Esophagus squamous epithelium (tissue), 5 donors: ENCODE measurements at regions not wholly inside any gene's neighbourhood (a gene's known extent, or its start where the extent isn't known, plus 50 kb on each side); places are given as distances from the start of the nearest gene placed in this dataset.

Experiments
- DNase-seq: peaks from one replicate; lab custom pipeline; 2025; lab: John Stamatoyannopoulos, UW
- H3K27ac ChIP-seq, 4 donors: fragments of 200-600 bp; sonication (generic); one replicate each; pipeline ENCODE4 v1.5.1; 2016 to 2019; ENCODE audit warnings: mild to moderate bottlenecking in 1 of 4
- H3K27me3 ChIP-seq, 4 donors: fragments of 200-600 bp; sonication (generic); 1 replicate in 3 of 4; 2 replicates in 1 of 4; pipeline versions ENCODE4 v1.5.1 to v1.6.0; 2017 to 2021; ENCODE audit warnings: antibody characterized with exemption in 1 of 4
- H3K36me3 ChIP-seq, 3 donors: fragments of 200-600 bp; sonication (generic); one replicate each; pipeline ENCODE4 v1.5.1; 2016 to 2019
- H3K4me1 ChIP-seq, 3 donors: fragments of 200-600 bp; sonication (generic); one replicate each; pipeline ENCODE4 v1.5.1; 2017 to 2019
- H3K4me3 ChIP-seq, 4 donors: fragments of 200-600 bp; sonication (generic); 1 replicate in 3 of 4; 2 replicates in 1 of 4; pipeline ENCODE4 v1.5.1; 2016 to 2019; ENCODE audit warnings: mild to moderate bottlenecking in 2 of 4, moderate library complexity in 1 of 4
- H3K9me3 ChIP-seq, 3 donors: fragments of 200-600 bp; sonication (generic); one replicate each; pipeline ENCODE4 v1.5.1; 2016 to 2019
- CTCF ChIP-seq, 6 experiments: fragments of 450-650 bp in 4 of 6; fragments of 200-600 bp in 2 of 6; sonication (generic) in 2 of 6; IDR thresholded peaks; one replicate each; pipeline ENCODE4 v1.5.1; 2016 to 2019; ENCODE audit warnings: antibody characterized with exemption in 6 of 6, mild to moderate bottlenecking in 4 of 6, moderate library complexity in 4 of 6
- POLR2A ChIP-seq, 4 donors: fragments of 450-650 bp; IDR thresholded peaks; one replicate each; pipeline ENCODE4 v1.6.1; 2017; ENCODE audit warnings: antibody characterized with exemption in 4 of 4, mild to moderate bottlenecking in 4 of 4, moderate library complexity in 3 of 4
- WGBS, 2 donors: methylation state at CpG; one replicate each; pipeline ENCODE4 v1.1.5; 2018; 5-methylcytosine and 5-hydroxymethylcytosine counted together
- intact Hi-C: fragments of 100-400 bp; cut with DNase I; formaldehyde crosslinking; loops from one replicate; pipeline ENCODE4 v1.15.0; 2022
- donor health status: DM: yes; HTN: yes; CAD: no.

- Histone ChIP-seq H3K27me3 (no peaks in the 10 kb centered on the region), H3K4me3 (no peak overlapping the region), H3K9me3 (no peaks in the 10 kb centered on the region), H3K27ac (no peak overlapping the region), H3K36me3 (no peaks in the 10 kb centered on the region), H3K4me1 (no peaks in the 10 kb centered on the region)
- WGBS, 2 donors: 59 to 70% methylated on average over 6 of the region's 6 CpGs
- no peak for DNase-seq
- TF ChIP-seq POLR2A (IDR thresholded peaks at IDR 0.05) (no peak), CTCF (IDR thresholded peaks at IDR 0.05) (no peak)
- intact Hi-C loops: no loop called here
Measured at GRCh38 chr1:239283216-239283615, 103.2 kb upstream of the CHRM3 start.

GRCh38 chr1:239282411-239282810, 104.0 kb upstream of the CHRM3 start:
- Histone ChIP-seq H3K9me3 (no peaks in the 10 kb centered on the region), H3K27ac (no peak overlapping the region), H3K4me3 (no peak overlapping the region), H3K36me3 (no peaks in the 10 kb centered on the region), H3K4me1 (no peaks in the 10 kb centered on the region), H3K27me3 (no peaks in the 10 kb centered on the region)
- WGBS, 2 donors: 37 to 67% methylated on average over 3 of the region's 3 CpGs
- intact Hi-C loops: no loop called here
- DNase-seq: no peak
- TF ChIP-seq CTCF (IDR thresholded peaks at IDR 0.05): no peak
- TF ChIP-seq POLR2A (IDR thresholded peaks at IDR 0.05): no peak

DNA sequence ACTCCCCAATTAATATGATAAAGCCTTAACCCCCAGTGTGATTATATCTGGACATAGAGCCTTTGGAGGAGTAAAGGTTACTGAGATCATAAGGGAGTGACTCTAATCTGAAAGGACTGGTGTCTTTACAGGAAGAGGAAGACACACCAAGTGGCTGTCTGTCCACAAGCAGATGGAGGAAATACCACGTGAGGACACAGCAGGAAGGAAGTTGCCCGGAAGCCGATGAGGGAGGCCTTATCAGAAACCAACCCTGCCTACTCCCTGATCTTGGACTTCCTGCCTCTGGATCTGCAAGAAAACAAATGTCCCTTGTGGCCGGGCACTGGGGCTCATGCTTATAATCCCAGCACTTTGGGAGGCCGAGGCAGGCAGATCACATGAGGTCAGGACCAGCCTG, 110.3 kb upstream of the CHRM3 start:
- no peak for DNase-seq
- no peaks in the 10 kb centered on the region for H3K27me3 ChIP-seq
- no peak overlapping the region for H3K27ac ChIP-seq
- H3K9me3 ChIP-seq: no peaks in the 10 kb centered on the region
- H3K36me3 ChIP-seq: no peaks in the 10 kb centered on the region
- 69 to 74% methylated on average over 3 to 5 of the region's 5 CpGs for WGBS, 2 donors
- TF ChIP-seq POLR2A (IDR thresholded peaks at IDR 0.05) (no peak), CTCF (IDR thresholded peaks at IDR 0.05) (no peak)
- H3K4me3 ChIP-seq: no peak overlapping the region
- intact Hi-C loops: no loop called here
- H3K4me1 ChIP-seq: no peaks in the 10 kb centered on the region

DNA sequence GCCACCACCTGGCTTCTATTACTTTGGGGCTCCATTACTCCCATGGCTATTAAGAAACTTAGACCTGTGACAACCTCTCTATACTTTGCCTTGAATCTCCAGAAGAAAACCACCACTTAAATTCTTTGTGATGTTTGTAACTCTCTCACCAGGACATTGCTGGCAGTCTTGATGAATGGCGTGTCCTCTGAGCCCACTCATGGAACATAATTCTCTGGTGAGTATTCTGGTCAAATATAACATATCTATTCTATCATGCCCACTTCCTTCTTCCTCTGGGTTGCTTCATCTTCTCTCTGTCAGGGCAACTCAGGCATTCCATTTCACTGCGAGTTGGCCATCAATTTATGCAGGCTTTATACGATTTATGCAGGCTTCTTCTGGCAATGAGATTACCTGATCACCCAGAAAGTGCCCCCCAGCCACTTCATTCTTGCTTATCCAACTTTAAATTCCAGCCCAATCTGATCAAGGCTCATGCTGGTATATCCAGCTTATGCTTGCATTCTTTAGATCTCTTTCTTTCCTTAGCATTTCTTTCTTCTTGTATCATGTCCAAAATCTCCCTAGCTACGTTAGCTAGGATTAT, 112.0 kb upstream of the CHRM3 start:
- no peaks in the 10 kb centered on the region for H3K9me3 ChIP-seq
- DNase-seq: no peak
- TF ChIP-seq CTCF (IDR thresholded peaks at IDR 0.05) (no peak), POLR2A (IDR thresholded peaks at IDR 0.05) (no peak)
- peaks cover 0 to 8% (median 0%) of the 10 kb centered on the region in 3 donors for H3K4me1 ChIP-seq
- no peak overlapping the region for H3K27ac ChIP-seq
- intact Hi-C loops: no loop called here
- no peaks in the 10 kb centered on the region for H3K36me3 ChIP-seq
- H3K27me3 ChIP-seq: no peaks in the 10 kb centered on the region
- WGBS, 2 donors: 51 to 66% methylated on average over 4 of the region's 4 CpGs
- no peak overlapping the region for H3K4me3 ChIP-seq

DNA sequence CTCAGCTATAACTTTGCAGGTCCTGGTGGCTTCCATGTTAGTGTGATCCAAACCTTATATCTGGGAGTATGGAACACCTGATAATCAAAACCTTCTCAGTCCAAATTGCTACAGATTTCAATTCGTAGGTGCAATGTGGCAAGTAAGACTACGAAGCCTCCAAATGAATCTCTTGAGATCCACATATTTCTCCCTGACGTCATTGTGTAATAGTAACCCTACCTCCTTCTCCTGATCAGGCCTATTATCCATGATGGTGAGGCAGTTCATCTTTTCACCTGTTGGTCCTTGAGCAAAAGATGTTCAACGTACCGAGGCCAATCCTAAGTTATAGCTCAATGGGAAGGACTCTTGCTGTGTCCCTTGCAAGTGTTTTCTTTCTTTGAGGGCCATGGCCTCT, 115.9 kb upstream of the CHRM3 start:
- 79 to 87% methylated on average over 5 of the region's 5 CpGs for WGBS, 2 donors
- no peak overlapping the region for H3K4me3 ChIP-seq

More for the DNA sequence above, 115.9 kb upstream of the CHRM3 start:
- DNase-seq: no peak
- Histone ChIP-seq H3K9me3 (no peaks in the 10 kb centered on the region), H3K27ac (no peak overlapping the region), H3K36me3 (no peaks in the 10 kb centered on the region), H3K4me1 (peaks cover 0 to 13% (median 0%) of the 10 kb centered on the region in 3 donors), H3K27me3 (no peaks in the 10 kb centered on the region)
- TF ChIP-seq POLR2A (IDR thresholded peaks at IDR 0.05) (no peak), CTCF (IDR thresholded peaks at IDR 0.05) (no peak)
- intact Hi-C loops: no loop called here
